H9 (cell line): ENCODE measurements at regions not wholly inside any gene's neighbourhood (a gene's known extent, or its start where the extent isn't known, plus 50 kb on each side); places are given as distances from the start of the nearest gene placed in this dataset.

Experiments
- DNase-seq: peaks from one replicate; pipeline ENCODE4 v3.0.0-alpha.2; 2017
- H2AFZ ChIP-seq: one replicate; pipeline ENCODE4 v1.6.1; 2013; ENCODE audit warnings: mild to moderate bottlenecking, low read length, control low read depth, moderate library complexity
- H2AK5ac ChIP-seq: 2 replicates; pipeline ENCODE4 v1.6.1; 2013; ENCODE audit warnings: low read length, control low read depth, mixed read lengths; ENCODE audit not compliant: insufficient read length
- H2BK120ac ChIP-seq: one replicate; pipeline ENCODE4 v1.6.1; 2013; ENCODE audit warnings: low read depth, mild to moderate bottlenecking, low read length, control low read depth, inconsistent platforms; ENCODE audit not compliant: poor library complexity, severe bottlenecking
- H2BK12ac ChIP-seq: 2 replicates; pipeline ENCODE4 v1.6.1; 2013; ENCODE audit warnings: low read length, control low read depth, mixed read lengths, low read depth; ENCODE audit not compliant: insufficient read length
- H2BK15ac ChIP-seq: 2 replicates; pipeline ENCODE4 v1.6.1; 2013; ENCODE audit warnings: low read depth, low read length, control low read depth
- H2BK20ac ChIP-seq: one replicate; pipeline ENCODE4 v1.6.1; 2013; ENCODE audit warnings: low read depth, mild to moderate bottlenecking, low read length, control low read depth, inconsistent platforms; ENCODE audit not compliant: poor library complexity, severe bottlenecking
- H2BK5ac ChIP-seq: 2 replicates; pipeline ENCODE4 v1.6.1; 2013; ENCODE audit warnings: low read length, control low read depth, mixed read lengths; ENCODE audit not compliant: insufficient read length
- H3K14ac ChIP-seq: 2 replicates; pipeline ENCODE4 v1.6.1; 2013; ENCODE audit warnings: low read length, control low read depth; ENCODE audit not compliant: insufficient read depth
- H3K18ac ChIP-seq: 2 replicates; pipeline ENCODE4 v1.6.1; 2013; ENCODE audit warnings: low read depth, mild to moderate bottlenecking, mixed read lengths, low read length, control low read depth; ENCODE audit not compliant: insufficient read length
- H3K23ac ChIP-seq: 2 replicates; pipeline ENCODE4 v1.6.1; 2013; ENCODE audit warnings: low read length, control low read depth, mixed read lengths, low read depth; ENCODE audit not compliant: insufficient read length
- H3K23me2 ChIP-seq: 2 replicates; pipeline ENCODE4 v1.6.1; 2013; ENCODE audit warnings: low read depth, mild to moderate bottlenecking, mixed read lengths, low read length, control low read depth; ENCODE audit not compliant: insufficient read length, poor library complexity, severe bottlenecking
- H3K27ac ChIP-seq: 2 replicates; pipeline ENCODE4 v1.5.1; 2013; ENCODE audit warnings: low read length, control low read depth, mixed read lengths, low read depth; ENCODE audit not compliant: insufficient read length
- H3K27me3 ChIP-seq: 2 replicates; pipeline ENCODE4 v1.6.1; 2013; ENCODE audit warnings: low read length, control low read depth, inconsistent platforms; ENCODE audit not compliant: insufficient read depth
- H3K4ac ChIP-seq: 2 replicates; pipeline ENCODE4 v1.6.1; 2013; ENCODE audit warnings: low read depth, mild to moderate bottlenecking, control low read depth, inconsistent platforms, low read length, moderate library complexity
- H3K4me1 ChIP-seq: 2 replicates; pipeline ENCODE4 v1.6.1; 2013; ENCODE audit warnings: low read length, control low read depth, inconsistent platforms; ENCODE audit not compliant: insufficient read depth
- H3K4me2 ChIP-seq: 2 replicates; pipeline ENCODE4 v1.6.1; 2013; ENCODE audit warnings: low read length, control low read depth, mixed read lengths; ENCODE audit not compliant: insufficient read length, insufficient read depth
- H3K56ac ChIP-seq: 2 replicates; pipeline ENCODE4 v1.6.1; 2013; ENCODE audit warnings: low read depth, mild to moderate bottlenecking, mixed read lengths, low read length, control low read depth; ENCODE audit not compliant: insufficient read length
- H3K79me1 ChIP-seq: 2 replicates; pipeline ENCODE4 v1.6.1; 2013; ENCODE audit warnings: low read depth, mild to moderate bottlenecking, moderate library complexity, low read length, control low read depth, inconsistent platforms; ENCODE audit not compliant: insufficient read depth, poor library complexity, severe bottlenecking
- H3K79me2 ChIP-seq: 2 replicates; pipeline ENCODE4 v1.6.1; 2013; ENCODE audit warnings: low read length, control low read depth, inconsistent platforms; ENCODE audit not compliant: insufficient read depth
- H3K9ac ChIP-seq: 2 replicates; pipeline ENCODE4 v1.6.1; 2013; ENCODE audit warnings: low read length, control low read depth, mixed read lengths; ENCODE audit not compliant: insufficient read length; ENCODE audit errors: extremely low read depth
- H3K9me3 ChIP-seq: one replicate; pipeline ENCODE4 v1.6.1; 2013; ENCODE audit warnings: low read depth, low read length, inconsistent platforms; ENCODE audit not compliant: control insufficient read depth
- H3T11ph ChIP-seq: one replicate; pipeline ENCODE4 v1.6.1; 2013; ENCODE audit warnings: mild to moderate bottlenecking, low read length, control low read depth, inconsistent platforms
- H4K20me1 ChIP-seq: one replicate; pipeline ENCODE4 v1.6.1; 2013; ENCODE audit not compliant: control insufficient read depth, insufficient read length, insufficient read depth
- H4K5ac ChIP-seq: 2 replicates; pipeline ENCODE4 v1.6.1; 2013; ENCODE audit warnings: low read depth, mild to moderate bottlenecking, mixed read lengths, low read length, control low read depth; ENCODE audit not compliant: insufficient read length
- H4K8ac ChIP-seq: replicated peaks from 2 replicates; pipeline ENCODE4 v1.6.1; 2013; ENCODE audit warnings: low read length, control low read depth, mixed read lengths, low read depth; ENCODE audit not compliant: insufficient read length
- H4K91ac ChIP-seq: 2 replicates; pipeline ENCODE4 v1.6.1; 2013; ENCODE audit warnings: low read depth, mild to moderate bottlenecking, moderate library complexity, mixed read lengths, low read length, control low read depth; ENCODE audit not compliant: insufficient read length
- H3K27ac Mint-ChIP-seq, 3 experiments: 2 replicates in 2 of 3; 3 replicates in 1 of 3; pipeline ENCODE4 v1.8.0; 2020 to 2021; ENCODE audit warnings: mixed read lengths in 3 of 3, mild to moderate bottlenecking in 1 of 3, moderate library complexity in 1 of 3
- H3K27me3 Mint-ChIP-seq: 2 replicates; pipeline ENCODE4 v1.8.0; 2021; ENCODE audit warnings: low read depth, mild to moderate bottlenecking, moderate library complexity, mixed read lengths
- H3K36me3 Mint-ChIP-seq, 3 experiments: 2 replicates in 2 of 3; 3 replicates in 1 of 3; pipeline ENCODE4 v1.8.0; 2020 to 2021; ENCODE audit warnings: low read depth in 3 of 3, mixed read lengths in 3 of 3; ENCODE audit not compliant: insufficient read depth in 1 of 3
- H3K4me1 Mint-ChIP-seq, 2 experiments: 2 replicates each; pipeline ENCODE4 v1.8.0; 2020; ENCODE audit warnings: mixed read lengths in 2 of 2
- H3K4me3 Mint-ChIP-seq, 2 experiments: 2 replicates in 1 of 2; 3 replicates in 1 of 2; pipeline ENCODE4 v1.8.0; 2020 to 2021; ENCODE audit warnings: mild to moderate bottlenecking in 2 of 2, mixed read lengths in 2 of 2, moderate library complexity in 1 of 2
- H3K9me3 Mint-ChIP-seq, 2 experiments: 2 replicates in 1 of 2; 3 replicates in 1 of 2; pipeline ENCODE4 v1.8.0; 2020; ENCODE audit warnings: mild to moderate bottlenecking in 2 of 2, mixed read lengths in 2 of 2, moderate library complexity in 1 of 2
- WGBS: extraction: QIAGEN DNeasy Blood & Tissue Kit; methylation state at CpG from one replicate; pipeline ENCODE4 v1.1.7; 2013; ENCODE audit warnings: missing lambda C conversion rate, low lambda C conversion rate, mixed read lengths; ENCODE audit not compliant: insufficient read length; ENCODE audit errors: extremely low coverage; 5-methylcytosine and 5-hydroxymethylcytosine counted together
- TF ChIP-seq, protein P1 (sequence below): fragments of 200-600 bp; sonication (generic); conservative IDR thresholded peaks from 3 replicates; pipeline ENCODE4 v1.8.0; 2021; ENCODE audit warnings: antibody characterized with exemption, mild to moderate bottlenecking

DNA sequence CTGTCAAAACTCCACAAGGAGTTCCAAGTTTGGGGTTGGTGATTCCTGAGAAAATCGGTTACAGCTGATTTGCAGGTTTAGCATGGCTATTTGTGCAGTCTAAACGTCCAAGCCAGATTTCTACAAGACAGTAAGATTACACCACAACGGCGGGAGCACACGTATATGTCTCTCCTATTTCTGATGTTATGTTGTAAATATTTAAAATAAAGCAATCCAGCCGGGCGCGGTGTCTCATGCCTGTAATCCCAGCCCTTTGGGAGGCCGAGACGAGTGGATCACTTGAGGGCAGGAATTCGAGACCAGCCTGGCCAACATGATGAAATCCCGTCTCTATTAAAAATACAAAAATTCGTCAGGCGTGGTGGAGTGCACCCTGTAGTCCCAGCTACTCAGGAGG, 106.8 kb upstream of the IGF1R start:
- H3K4me1 Mint-ChIP-seq, result no peaks in the 10 kb centered on the region; a peak in 1 of 4 replicates
- H3K9me3 ChIP-seq, result no peaks in the 10 kb centered on the region
- no peak overlapping the region for H3K4ac ChIP-seq
- H2AFZ ChIP-seq, result no peak overlapping the region
- no peak overlapping the region for H3K23ac ChIP-seq
- H3K4me3 Mint-ChIP-seq, result no peak overlapping the region
- H3K9me3 Mint-ChIP-seq, result no peaks in the 10 kb centered on the region
- no peak overlapping the region for H3K14ac ChIP-seq
- H2BK20ac ChIP-seq, result no peak overlapping the region
- H3K27ac ChIP-seq, result no peak overlapping the region
- H3K4me1 ChIP-seq, result no peaks in the 10 kb centered on the region; the same call in 1 of the 2 replicates
- no peaks in the 10 kb centered on the region for H3K79me1 ChIP-seq
- H4K8ac ChIP-seq, result no peak overlapping the region
- TF ChIP-seq, protein P1, sequence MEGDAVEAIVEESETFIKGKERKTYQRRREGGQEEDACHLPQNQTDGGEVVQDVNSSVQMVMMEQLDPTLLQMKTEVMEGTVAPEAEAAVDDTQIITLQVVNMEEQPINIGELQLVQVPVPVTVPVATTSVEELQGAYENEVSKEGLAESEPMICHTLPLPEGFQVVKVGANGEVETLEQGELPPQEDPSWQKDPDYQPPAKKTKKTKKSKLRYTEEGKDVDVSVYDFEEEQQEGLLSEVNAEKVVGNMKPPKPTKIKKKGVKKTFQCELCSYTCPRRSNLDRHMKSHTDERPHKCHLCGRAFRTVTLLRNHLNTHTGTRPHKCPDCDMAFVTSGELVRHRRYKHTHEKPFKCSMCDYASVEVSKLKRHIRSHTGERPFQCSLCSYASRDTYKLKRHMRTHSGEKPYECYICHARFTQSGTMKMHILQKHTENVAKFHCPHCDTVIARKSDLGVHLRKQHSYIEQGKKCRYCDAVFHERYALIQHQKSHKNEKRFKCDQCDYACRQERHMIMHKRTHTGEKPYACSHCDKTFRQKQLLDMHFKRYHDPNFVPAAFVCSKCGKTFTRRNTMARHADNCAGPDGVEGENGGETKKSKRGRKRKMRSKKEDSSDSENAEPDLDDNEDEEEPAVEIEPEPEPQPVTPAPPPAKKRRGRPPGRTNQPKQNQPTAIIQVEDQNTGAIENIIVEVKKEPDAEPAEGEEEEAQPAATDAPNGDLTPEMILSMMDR, result no peak
- no peak overlapping the region for H4K91ac ChIP-seq
- H2BK120ac ChIP-seq, result no peak overlapping the region
- no CpG with 5 or more reads among the region's 14 CpGs for WGBS
- no peak overlapping the region for H3K18ac ChIP-seq
- no peak overlapping the region for H2AK5ac ChIP-seq
- no peak overlapping the region for H3T11ph ChIP-seq
- no peaks in the 10 kb centered on the region; the same call in 1 of the 2 replicates for H3K27me3 ChIP-seq
- no peak overlapping the region for H3K56ac ChIP-seq
- no peaks in the 10 kb centered on the region for H4K20me1 ChIP-seq
- H3K23me2 ChIP-seq, result no peaks in the 10 kb centered on the region
- no peak overlapping the region for H3K4me2 ChIP-seq
- DNase-seq, result no peak
- H3K79me2 ChIP-seq, result no peaks in the 10 kb centered on the region
- H3K27me3 Mint-ChIP-seq, result peaks cover 27% of the 10 kb centered on the region
- H2BK15ac ChIP-seq, result no peak overlapping the region
- H3K27ac Mint-ChIP-seq, result no peak overlapping the region
- no peak overlapping the region for H2BK5ac ChIP-seq
- H4K5ac ChIP-seq, result no peak overlapping the region
- H2BK12ac ChIP-seq, result no peak overlapping the region
- H3K9ac ChIP-seq, result no peak overlapping the region
- H3K36me3 Mint-ChIP-seq, result no peaks in the 10 kb centered on the region
